Mucosa of stomach (tissue), 1 donor: ENCODE measurements at regions not wholly inside any gene's neighbourhood (a gene's known extent, or its start where the extent isn't known, plus 50 kb on each side); places are given as distances from the start of the nearest gene placed in this dataset.

ENCODE experiments used
- H3K27me3 ChIP-seq: one replicate; pipeline ENCODE4 v1.7.0; 2013; ENCODE audit warnings: mild to moderate bottlenecking, low read length; ENCODE audit not compliant: control insufficient read depth, insufficient read depth
- H3K36me3 ChIP-seq: one replicate; pipeline ENCODE4 v1.7.0; 2013; ENCODE audit warnings: low read length; ENCODE audit not compliant: control insufficient read depth, insufficient read depth
- H3K4me1 ChIP-seq: one replicate; pipeline ENCODE4 v1.7.0; 2013; ENCODE audit warnings: mild to moderate bottlenecking, low read length; ENCODE audit not compliant: control insufficient read depth, insufficient read depth
- H3K4me3 ChIP-seq: one replicate; pipeline ENCODE4 v1.7.0; 2013; ENCODE audit warnings: low read length
- H3K9ac ChIP-seq: one replicate; pipeline ENCODE4 v1.7.0; 2013; ENCODE audit warnings: mild to moderate bottlenecking, low read length, moderate library complexity
- H3K9me3 ChIP-seq: one replicate; pipeline ENCODE4 v1.7.0; 2013; ENCODE audit warnings: mild to moderate bottlenecking, low read length, moderate library complexity; ENCODE audit not compliant: control insufficient read depth
- donor health status: Pancreatic carcinoma.

DNA sequence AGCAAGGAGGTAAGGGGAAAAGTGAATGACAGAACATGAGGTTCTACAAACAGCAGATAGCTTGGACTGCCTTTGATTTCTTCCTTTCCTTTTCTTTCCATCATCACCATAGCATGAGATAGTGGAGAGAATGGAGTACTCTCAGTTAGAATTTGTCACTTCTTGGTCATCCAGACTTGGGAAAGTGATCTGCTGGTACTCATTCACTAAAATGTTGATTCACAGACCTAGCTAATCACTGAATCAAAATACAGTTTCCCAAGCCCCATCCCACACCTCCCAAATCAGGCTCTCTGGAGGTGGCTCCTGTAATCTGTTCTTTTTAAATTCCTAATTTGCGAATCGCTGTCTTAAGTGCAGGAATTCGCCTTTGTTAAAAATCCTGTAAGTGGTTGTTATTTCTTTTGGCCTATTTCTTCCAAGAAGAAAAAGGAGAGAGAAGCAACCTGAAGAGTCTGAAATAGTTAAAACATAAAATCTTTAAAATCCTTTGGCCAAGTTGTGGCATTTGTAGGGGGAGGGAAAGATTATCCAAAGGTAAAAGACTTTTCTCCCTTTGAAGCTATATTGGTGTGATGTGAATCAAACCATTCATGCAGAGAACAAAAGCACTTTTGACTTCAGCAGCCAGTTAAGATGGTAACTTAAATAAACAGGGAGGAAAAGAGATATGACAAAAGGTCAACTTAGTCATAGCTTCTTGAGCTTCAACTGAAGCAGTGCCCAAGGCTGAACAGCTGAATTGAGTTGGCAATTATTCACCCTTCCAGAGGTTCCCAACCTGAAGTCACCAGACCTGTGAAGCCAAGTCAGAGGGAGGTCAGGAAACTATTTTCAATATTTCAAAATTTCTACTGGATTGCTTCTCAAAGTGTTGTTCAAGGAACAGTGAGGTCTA lies 255.1 kb upstream of the KRR1 start:
- Histone ChIP-seq H3K9ac (no peak overlapping the region), H3K4me1 (no peaks in the 10 kb centered on the region), H3K27me3 (no peaks in the 10 kb centered on the region), H3K4me3 (no peak overlapping the region), H3K9me3 (no peaks in the 10 kb centered on the region), H3K36me3 (no peaks in the 10 kb centered on the region)

DNA sequence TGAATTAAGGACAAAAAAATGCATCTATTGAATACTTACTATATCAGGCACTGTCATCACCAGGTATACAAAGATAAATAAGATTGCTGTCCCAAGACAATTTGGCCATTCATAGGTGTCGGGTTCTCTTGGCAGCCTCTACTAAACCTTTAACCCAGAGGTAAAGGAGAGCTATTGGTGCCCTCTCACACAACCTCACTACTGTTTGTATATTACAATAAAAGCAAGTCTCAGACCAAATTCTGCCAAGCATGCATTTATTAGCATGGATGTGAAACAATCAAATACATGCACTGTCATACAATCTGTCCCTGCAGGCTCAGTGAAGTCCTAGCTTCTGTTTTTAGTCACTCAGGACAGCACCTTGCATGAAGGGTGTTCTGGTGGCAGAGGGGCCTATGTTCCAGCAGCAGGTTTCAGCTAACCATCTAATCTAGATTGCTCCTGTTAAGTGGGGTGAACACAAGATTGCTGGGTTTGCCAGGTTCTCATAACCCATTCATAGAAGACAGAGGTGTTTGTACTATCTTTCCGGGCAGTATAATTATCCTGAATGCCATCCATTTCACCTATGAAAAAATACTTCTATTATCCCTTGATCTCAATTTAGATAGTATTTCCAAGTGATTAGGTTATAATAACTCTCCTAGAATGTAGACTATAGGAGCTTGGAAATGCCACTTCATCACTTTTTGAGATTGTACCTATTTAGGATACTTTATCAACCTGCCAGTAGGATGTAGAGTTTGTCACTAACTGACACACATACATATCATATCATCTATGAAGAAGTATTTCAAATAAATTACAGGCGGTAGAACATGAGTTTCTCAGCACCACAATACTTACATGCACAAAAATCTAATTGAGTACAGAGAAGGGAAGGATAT lies 254.0 kb upstream of the KRR1 start:
- H3K36me3 ChIP-seq: no peaks in the 10 kb centered on the region
- no peaks in the 10 kb centered on the region for H3K9me3 ChIP-seq
- no peak overlapping the region for H3K9ac ChIP-seq
- H3K4me1 ChIP-seq: no peaks in the 10 kb centered on the region
- no peaks in the 10 kb centered on the region for H3K27me3 ChIP-seq
- no peak overlapping the region for H3K4me3 ChIP-seq

DNA sequence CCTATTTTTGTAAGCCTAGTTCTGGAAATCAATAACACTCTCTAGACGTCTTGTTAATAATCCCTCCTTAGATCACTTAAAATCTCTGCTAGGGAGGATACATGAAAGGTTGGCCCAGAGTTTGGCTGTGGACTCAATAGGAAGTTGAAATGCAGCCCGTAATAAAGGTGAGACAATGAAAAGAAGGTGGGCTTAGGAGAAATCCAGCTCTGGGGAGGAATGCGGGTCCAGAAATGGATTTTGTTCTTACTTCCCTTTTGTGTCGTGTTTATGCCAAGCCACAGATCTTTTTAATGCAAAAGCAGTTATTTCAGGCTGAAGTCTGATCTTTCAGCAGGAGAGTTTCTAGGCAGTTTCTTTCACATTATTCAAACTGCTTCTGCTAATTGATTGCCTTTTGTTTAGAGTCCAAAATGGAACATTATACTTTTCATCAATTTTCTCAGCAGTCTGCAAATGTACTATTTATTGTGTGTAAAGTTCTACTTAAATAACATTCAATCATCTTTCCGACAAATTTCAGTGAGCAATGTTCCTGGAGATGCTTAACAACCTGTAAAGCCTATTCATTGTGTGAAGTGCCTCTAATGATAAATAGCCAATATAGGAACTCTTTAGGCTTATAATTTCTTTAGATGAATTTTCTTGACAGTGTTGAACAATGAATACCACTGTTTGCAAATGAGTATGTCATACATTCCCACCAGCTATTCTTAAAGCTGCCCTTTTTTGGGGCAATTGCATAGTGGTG lies 252.9 kb upstream of the KRR1 start:
- Histone ChIP-seq H3K4me3 (no peak overlapping the region), H3K9me3 (no peaks in the 10 kb centered on the region), H3K36me3 (no peaks in the 10 kb centered on the region), H3K4me1 (no peaks in the 10 kb centered on the region), H3K27me3 (no peaks in the 10 kb centered on the region), H3K9ac (no peak overlapping the region)

DNA sequence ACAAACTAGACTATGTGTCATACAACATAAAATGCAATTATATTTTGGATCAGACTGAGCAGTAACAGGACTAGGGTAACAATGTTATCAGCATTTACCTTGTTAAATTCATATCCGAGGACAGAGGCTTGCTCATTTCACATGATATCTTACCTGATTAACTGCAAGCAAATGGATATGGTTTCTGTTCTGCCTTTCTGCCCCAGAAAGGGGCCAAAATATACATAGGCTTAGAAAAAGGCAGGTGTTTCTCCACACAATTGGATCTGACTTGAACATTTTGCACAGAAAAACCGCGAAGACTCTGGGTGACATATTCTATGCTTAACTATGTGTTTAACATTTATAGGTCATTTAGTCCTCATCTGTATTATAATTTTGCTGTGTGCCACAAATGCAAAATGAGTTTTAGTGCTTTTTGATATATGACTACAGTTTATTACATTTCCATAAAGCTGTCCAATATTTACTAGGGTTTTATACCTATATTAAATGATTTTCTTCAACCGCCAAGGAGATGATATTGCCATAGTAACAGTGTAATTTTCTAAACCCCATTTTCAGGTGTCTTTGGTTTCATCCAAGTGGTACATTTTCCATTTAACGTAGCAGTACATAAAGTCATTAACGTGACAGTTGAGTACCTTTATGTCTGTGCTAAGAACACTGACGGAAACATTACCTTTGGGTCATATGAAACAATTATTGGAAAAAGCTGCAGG lies 249.3 kb upstream of the KRR1 start:
- H3K36me3 ChIP-seq: no peaks in the 10 kb centered on the region
- H3K27me3 ChIP-seq: no peaks in the 10 kb centered on the region
- H3K9me3 ChIP-seq: no peaks in the 10 kb centered on the region
- H3K4me1 ChIP-seq: peaks cover 2% of the 10 kb centered on the region
- H3K9ac ChIP-seq: no peak overlapping the region
- no peak overlapping the region for H3K4me3 ChIP-seq

DNA sequence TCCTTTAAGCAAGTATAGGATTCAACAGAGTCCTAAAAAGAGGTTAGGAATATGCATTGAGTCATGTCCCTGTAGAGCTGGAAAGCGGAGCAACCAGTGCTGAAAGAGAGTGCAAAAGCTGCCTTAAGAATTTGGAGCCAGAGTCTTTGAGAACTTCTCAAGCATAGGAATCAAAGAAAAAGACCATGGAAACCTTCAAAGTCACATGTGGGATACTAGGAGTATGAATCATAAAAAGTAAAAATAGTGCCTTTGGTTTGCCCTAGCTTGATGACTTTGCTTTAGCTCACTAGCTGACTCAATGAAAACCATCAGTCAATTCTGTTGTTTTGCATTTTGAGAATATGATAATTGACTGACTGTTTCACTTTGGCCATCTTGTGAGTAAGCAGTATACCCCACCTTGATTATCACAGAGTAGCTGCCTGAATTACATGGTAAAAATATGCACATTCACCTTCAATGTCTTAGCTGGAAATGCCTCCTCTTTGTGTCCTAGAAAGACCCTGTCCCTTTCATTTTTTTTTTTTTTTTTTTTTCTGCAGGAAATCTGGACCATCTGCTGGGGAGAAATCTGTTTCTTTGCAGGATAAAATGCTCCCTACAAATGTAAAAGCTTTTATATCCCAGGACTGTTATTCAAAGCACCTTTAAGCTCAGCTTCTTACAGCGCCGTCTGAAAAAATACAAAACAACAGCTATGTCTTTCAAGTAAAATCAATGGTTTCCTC lies 248.6 kb upstream of the KRR1 start:
- Histone ChIP-seq H3K9ac (no peak overlapping the region), H3K9me3 (no peaks in the 10 kb centered on the region), H3K4me3 (no peak overlapping the region), H3K4me1 (peaks cover 9% of the 10 kb centered on the region), H3K36me3 (no peaks in the 10 kb centered on the region), H3K27me3 (no peaks in the 10 kb centered on the region)

DNA sequence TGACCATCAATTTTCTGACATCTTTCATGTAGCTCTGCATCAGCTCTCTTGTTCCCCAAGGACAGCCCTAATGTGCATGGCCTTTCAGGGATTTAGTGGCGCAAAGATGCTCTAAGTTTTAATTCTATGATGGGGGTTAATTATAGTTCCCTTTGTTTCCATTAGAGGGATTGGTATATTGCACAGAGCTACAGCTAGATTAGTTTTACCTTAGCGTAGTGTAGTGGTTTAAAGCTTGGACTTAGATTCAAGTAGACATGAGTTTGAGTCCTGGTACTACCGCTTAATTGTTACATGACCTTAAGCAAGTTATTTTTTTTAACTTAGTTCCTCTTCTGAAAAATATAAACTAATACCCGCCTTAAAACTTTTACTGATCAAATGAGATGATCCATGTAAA lies 247.8 kb upstream of the KRR1 start:
- Histone ChIP-seq H3K9ac (no peak overlapping the region), H3K27me3 (no peaks in the 10 kb centered on the region), H3K4me1 (peaks cover 13% of the 10 kb centered on the region), H3K4me3 (no peak overlapping the region), H3K9me3 (no peaks in the 10 kb centered on the region), H3K36me3 (no peaks in the 10 kb centered on the region)

DNA sequence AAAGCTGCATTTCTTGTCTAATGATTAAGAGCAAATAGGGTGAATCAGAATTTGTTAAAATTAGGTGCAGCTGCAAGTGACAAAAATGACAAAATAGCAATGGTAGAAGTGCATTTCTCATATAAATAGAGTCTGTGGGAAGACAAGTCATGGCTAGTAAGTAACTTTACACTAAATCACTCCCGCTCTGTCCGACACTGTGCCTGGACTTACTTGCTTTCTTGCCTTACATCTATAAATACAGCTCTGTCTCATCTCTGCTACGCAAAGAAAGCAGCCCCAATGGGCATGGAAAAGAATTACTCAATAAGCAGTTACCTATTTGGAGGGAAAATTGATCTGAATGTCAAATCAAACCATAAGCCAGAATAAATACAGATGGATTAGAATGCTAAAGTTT lies 245.4 kb upstream of the KRR1 start:
- Histone ChIP-seq H3K36me3 (no peaks in the 10 kb centered on the region), H3K9ac (no peak overlapping the region), H3K27me3 (no peaks in the 10 kb centered on the region), H3K4me1 (peaks cover 13% of the 10 kb centered on the region), H3K9me3 (no peaks in the 10 kb centered on the region), H3K4me3 (no peak overlapping the region)

DNA sequence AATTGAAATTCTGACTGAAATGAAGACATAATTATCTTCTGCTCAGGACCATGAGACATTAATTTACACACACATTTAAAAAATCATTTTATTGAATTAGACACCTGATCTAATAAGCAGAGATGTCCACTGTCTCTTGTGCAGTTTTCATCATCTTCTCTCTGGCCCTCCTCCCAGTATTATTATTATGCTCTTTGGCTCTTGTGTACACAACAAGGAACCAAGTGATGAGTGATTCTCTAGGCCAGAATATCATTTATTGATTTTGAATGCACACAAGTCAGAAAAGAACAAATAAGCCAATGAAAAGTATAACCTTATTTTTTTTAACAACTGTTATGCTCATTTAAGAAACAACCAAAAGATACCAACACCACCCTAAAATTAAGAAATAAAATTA lies 244.7 kb upstream of the KRR1 start:
- Histone ChIP-seq H3K36me3 (no peaks in the 10 kb centered on the region), H3K4me1 (peaks cover 13% of the 10 kb centered on the region), H3K27me3 (no peaks in the 10 kb centered on the region), H3K4me3 (no peak overlapping the region), H3K9me3 (no peaks in the 10 kb centered on the region), H3K9ac (no peak overlapping the region)

DNA sequence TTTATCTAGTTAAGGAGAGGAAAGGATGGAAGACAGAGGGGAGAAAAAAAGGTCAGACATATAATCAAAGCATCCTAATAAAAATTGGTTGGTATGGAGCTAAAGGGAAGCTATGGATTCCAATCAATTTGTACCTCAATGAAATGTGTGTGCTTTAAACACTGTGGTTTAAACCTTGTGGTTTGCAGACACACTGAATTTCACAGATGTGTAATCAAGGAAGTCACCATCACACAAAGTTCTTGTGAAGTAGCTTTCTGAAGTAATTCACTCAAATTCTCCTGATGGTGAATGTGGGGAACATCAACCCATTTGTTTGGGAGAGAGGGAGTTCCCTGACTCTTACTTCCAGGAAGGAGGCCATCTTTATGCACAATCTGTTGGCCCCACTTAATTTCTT lies 243.3 kb upstream of the KRR1 start:
- Histone ChIP-seq H3K4me1 (peaks cover 13% of the 10 kb centered on the region), H3K36me3 (no peaks in the 10 kb centered on the region), H3K27me3 (no peaks in the 10 kb centered on the region), H3K9ac (no peak overlapping the region), H3K4me3 (no peak overlapping the region), H3K9me3 (no peaks in the 10 kb centered on the region)

DNA sequence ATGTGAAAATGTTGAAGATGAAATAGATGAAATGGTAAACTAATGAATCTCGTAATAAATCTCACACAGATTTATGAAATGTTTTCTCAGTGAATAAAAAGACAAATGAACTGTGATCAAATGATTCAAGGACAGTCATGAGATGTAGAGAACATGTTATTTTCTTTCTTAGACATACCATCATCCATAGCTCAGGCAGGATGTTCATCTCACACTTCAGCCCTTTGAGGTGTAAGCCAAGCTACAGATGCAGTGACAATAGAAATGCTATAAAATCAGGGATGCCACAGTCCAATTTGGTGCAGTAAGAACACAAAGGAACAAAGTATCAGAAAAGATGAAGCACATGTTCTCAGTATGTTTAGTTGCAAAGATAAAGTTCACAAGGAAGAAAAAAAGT lies 242.7 kb upstream of the KRR1 start:
- Histone ChIP-seq H3K4me1 (peaks cover 13% of the 10 kb centered on the region), H3K4me3 (no peak overlapping the region), H3K36me3 (no peaks in the 10 kb centered on the region), H3K27me3 (no peaks in the 10 kb centered on the region), H3K9ac (no peak overlapping the region), H3K9me3 (no peaks in the 10 kb centered on the region)
